Hematopoietic multipotent progenitor cell treated with erythropoietin and hydrocortisone succinate and interleukin-3 and kit ligand, for 8 days (in vitro differentiated cells): ENCODE measurements at regions not wholly inside any gene's neighbourhood (a gene's known extent, or its start where the extent isn't known, plus 50 kb on each side); places are given as distances from the start of the nearest gene placed in this dataset.

Source experiments
- DNase-seq: peaks from one replicate; pipeline ENCODE4 v3.0.0-alpha.2; 2015

DNA sequence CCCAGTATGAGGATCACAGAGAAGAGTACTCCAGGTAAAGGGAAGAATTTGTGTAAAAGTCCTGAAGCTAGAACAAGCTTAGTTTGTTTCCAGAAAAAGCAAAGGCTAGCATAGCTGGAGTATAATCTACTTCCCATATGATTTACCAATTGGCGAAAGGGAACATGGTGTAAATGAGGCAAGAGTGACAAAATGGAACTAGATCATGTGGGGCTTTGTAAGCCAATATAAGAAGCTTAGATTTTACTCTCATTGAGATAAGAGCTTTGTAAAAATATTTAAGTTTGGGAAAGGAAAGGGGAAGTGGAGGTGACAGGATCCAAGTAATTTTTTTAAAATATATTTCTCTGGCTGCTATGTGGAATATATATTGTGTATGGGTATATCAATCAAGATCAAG lies 234.9 kb downstream of the KCTD12 start:
- DNase-seq = no peak

DNA sequence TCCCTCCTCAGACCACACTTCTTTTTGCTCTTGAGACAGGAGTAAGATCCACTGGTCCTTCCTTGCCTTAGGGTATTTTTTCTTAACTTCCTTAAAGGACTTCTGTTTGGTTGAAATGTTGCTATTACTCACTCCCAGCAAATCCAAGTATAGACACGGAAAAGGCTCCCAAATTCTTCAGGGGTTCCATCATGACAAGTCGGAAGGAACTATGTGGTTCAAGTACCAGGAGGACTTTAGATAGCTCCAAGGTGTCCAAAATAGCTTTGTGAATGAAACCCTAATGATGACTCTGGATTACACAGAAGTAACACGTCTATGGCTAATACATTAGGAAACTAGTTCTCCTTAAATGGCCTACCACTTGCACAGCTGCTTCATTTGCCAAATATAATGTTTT lies 238.7 kb downstream of the KCTD12 start:
- DNase-seq = no peak

DNA sequence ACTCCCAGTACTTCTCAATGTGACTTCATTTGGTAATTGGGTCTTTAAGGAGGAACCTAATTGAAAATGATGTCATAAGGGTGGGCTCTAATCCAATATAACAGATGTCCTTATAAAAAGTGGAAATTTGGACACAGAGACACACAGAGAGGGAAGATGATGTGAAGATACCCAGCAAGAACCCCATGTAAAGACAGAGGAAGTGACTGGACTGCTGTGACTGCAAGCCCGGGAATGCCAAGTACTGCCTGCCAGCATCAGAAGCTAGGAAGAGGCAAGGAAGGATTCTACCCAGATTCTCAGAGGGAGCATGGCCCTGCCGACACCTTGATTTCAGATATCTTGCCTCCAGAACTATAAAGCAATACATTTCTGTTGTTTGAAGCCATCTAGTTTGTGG lies 239.3 kb downstream of the KCTD12 start:
- no peak for DNase-seq

DNA sequence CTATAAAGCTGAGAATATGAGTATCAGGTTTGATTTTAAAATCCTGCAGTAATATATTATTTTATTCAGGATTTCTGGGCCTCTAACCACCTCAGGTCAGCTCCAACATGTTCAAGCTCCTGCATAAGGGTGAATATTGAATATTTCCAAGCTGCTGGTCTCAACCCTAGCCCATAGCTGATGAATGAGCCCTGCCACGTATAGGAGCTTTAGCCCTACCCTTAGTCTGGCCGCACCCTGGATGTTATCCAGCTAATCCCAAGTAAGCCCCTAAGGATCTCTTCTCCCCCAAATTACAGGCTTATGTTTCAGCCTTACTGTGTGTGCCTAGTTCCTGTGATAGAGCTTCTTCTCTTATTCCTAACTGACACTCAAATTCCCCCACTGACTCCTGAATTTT lies 240.6 kb downstream of the KCTD12 start:
- no peak for DNase-seq

DNA sequence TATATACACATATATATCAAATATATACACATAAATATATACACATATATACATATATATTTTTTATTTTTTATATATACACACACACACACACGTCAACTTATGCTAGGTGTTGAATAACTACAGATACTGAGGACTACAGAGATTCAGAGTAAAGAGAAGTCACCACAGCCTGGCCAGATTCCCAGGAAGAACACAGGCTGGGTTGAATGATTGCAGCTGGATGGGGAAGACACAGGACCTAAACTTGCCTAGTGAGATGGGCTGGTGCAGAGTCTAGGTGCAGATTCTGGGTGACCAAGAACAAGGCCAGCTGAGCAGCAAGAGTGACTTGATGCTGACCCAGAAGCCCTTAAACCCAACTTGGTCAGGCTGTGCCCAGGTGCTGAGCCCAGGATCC lies 241.3 kb downstream of the KCTD12 start:
- no peak for DNase-seq

DNA sequence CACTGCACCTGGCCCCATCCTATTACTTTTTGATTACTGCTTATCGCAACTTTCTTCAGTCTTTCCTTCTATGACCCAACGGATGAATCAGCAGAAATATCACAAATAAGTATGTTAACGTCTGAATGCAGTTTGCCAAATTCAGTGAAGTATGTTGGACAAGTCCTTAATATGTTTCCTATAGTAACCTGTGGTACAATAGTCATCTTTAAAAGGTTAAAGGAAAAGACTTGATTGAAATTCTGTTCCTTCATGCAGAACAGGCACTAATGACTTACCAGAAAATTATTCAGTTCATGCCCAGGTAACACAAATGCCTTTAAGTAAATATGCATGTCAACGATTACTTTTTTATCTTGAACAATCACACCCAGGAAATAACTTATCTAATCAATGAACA lies 242.6 kb downstream of the KCTD12 start:
- DNase-seq = peak; percentile 11

DNA sequence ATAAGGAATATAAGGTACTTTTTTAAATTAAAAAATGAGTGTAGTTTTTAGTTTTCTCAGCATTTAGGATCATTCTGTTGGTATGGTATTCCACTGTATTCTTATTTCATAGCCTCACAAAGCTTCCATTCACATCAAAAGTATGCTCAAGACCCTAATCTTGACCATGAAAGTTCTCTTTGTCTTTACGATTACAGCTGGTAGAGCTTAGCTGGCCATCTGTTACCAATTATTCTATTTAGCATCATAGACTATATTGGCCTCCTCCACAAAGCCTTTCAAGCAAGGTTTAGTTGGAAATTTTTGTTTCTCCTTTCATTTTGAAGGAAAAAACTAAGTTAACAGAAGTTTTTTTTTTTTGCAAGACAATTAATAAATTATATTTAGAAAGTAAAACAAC lies 245.1 kb downstream of the KCTD12 start:
- DNase-seq = no peak

DNA sequence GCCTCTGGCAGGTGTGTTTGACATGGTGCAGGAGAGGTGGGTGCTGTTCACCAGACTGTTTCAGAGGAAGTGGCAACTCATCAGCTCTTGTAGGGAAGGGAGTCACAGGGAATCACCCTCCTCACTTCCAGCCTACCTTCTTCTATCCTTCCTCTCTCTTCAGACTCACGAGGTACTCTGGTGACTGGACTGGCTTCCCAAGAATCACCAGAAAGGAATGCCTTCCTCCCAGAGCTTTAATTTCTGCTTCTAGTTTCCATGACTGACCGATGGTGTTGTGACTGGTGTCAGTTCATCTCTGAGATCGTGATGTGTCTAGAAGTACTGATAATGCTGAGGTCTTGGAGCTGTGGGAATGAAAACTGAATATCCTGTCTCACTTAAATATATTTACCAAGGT lies 247.3 kb downstream of the KCTD12 start:
- no peak for DNase-seq

DNA sequence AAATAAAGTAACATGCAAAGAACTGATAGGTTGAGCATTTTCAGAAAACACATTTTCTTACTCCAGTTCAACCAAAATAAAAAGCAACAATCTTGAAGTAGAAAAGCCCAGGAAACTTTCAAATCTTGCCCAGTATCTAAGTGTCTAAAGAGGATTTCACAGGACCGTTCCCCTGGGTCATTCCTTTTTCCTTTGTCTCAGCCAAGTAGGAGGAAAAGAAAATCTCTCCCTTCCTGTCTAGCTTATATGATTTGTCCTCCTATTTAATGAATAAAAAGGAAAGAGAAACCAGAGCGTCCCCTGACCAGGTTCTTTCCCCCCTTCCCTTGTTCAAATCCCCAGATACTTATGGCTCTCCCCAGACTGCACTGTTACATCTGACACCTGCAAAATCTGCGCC lies 248.0 kb downstream of the KCTD12 start:
- DNase-seq = no peak

DNA sequence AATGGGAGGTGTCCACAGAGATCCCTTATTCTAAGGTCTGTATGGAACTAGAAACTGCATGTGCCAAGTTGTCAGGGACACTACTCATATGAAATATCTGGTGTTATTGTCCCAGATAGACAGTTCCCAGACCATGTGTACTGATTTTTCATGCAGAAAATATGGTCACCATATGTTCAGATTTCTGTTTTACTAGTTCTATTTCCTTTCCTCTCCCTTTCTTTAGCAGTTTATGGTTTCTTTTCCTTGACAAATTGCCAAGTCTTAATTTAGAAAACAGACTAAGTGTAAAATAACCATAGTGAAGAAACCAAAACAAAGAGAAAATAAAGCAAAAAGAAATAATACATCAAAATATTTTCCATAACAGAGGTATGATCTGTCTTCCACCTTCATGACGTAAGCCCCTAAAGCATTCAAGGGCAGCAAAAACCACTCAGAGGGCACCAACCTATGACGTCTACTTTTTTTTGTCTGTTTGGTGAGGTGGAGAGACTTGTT lies 248.5 kb downstream of the KCTD12 start:
- no peak for DNase-seq

DNA sequence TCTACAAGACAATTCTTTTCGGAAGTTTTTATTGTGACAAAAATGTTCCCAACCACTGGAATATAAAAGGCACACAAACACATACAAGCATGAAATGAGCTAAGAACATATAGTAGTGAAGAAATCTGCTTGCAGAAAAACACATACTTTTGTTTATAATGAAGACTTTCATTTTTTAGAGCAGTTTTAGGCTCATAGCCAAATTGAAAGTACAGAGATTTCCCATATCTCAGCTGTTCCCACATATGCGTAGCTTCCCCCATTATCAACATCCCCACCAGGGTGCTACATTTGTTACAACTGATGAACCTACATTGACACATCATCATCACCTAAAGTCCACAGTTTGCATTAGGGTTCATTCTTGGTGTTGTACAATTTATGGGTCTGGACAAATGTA lies 249.4 kb downstream of the KCTD12 start:
- no peak for DNase-seq

DNA sequence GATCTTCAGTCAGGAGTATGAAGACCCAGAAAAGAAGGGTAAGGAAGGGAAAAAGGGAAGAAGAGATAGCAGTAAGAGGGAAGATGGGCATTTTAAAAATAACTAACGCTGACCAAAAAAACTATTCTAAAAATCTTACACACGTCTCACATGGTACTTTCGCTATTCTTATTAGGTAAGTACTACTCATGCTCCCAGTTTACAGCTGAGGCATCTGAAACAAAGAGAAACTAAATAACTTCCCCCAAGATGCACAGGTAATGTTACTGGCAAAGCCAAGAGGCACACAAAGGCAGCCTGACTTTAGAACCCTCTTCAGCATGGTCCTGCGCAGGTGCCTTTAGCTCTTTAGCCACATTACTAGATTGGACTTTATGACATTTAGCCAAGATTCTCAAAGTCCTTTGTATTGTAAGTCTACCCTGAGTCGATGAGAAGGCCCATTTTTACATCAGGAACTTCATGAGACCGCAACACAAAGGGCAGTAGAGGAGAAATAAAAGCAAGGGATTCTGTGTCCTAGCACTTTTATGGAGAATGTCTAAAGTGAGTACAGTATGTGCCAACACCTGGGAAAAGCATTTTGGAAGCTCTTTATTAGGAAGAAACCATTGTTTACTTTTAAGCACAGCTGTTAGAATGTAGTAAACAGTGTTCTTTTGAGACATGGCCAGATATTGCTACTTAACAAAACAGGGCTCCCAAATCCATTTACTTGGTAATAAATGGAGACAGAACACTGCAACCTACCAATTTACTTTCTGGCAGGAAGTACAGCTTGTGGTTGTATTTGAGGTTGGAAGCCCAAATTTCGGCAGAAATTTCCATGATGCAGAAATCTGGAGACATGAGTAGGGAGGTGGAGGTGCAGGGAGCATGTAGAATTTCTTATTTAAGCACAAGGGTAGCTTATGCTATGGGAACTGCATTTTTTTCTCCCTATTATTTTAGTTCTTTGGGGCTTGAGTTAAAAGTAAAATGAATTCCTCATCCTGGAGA lies 250.7 kb downstream of the KCTD12 start:
- no peak for DNase-seq

DNA sequence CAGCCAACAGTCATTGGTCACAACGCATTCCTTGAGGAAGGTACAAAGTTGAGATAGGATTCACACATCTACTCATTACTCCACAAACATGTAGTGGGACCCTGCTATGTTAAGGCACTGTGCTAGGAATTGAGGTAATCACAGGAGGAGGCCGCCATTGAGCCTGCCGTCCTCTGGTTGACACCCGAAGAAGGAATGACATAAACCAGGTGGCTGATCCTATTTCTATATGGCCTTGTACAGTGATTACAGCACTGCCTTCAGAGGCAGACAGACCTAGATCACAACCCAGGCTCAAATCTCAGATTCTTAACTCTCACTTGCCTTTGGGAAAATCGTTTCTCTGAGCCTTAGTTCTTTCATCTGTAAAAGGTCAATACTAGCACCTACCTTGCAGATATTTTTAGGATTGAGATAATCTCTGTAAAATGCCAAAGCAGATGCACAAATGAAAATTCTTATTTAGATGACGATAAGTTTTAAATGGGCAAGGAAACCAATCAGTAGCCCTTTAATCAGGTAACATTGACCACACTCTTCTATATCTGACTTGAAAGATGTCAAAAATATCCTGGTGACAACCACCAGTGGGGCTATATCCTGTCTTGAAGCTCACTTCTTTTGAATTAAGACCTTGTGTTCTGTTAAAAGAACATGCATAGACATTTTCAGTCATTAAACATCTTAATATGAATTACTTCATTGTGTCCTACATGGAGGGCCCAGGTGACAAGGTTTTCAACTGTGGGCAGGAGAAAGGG lies 251.6 kb downstream of the KCTD12 start:
- DNase-seq = no peak

DNA sequence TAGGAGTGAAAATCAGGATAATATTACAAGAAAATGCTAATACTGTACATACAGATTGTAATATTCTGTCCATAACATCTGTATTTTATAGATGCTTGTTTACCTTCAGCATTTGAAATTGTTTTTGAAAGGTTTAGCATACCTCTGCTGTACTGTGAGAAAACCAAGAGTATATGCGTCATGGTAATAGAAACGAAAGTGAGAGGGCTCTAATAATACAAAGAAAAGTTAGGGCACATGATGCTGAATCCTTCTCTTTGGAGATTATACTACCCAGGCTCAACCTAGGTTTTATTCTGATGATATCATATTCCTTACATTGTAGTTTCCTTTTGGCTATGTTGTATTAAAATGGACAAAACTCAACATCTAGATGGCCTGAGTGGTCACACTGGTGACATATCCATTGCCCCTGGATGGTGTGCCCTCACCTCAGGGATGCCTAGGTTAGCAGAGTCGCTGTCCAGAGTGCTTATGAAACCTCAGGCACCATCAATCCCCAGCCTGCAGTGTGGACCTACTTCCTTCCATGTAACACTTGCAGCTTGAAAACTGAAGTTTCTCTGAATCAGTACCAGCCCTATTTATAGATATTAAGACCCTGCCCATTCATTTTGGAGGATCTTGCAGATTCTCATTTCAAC lies 253.7 kb downstream of the KCTD12 start:
- no peak for DNase-seq

DNA sequence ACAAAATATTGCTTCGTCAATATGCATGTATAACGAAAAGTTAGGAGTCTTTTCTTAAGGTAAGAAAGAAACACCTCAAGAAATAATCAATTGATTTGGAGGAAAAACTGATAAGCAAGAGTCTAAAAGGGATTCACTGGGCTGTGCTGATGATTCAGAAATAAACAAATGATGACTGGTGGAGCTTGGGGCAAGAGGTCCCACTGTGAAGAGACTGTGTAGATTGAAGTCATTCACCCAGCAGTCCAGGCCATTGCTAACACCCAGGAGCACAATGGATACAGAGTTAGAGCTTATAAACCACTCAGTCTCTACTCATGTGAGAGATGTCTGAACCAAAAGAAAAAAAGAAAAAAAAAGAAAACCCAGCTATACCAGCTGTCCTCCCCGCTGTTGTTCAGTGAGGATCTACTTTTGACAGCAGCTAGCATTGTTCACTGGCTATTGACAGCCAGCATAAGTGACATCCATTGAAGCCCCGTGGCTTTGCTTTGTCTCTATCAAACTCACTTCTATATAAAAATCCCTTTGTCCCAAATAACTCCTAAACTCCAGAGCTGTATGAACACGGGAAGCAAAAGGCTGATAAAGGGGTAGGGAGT lies 255.5 kb downstream of the KCTD12 start:
- no peak for DNase-seq

DNA sequence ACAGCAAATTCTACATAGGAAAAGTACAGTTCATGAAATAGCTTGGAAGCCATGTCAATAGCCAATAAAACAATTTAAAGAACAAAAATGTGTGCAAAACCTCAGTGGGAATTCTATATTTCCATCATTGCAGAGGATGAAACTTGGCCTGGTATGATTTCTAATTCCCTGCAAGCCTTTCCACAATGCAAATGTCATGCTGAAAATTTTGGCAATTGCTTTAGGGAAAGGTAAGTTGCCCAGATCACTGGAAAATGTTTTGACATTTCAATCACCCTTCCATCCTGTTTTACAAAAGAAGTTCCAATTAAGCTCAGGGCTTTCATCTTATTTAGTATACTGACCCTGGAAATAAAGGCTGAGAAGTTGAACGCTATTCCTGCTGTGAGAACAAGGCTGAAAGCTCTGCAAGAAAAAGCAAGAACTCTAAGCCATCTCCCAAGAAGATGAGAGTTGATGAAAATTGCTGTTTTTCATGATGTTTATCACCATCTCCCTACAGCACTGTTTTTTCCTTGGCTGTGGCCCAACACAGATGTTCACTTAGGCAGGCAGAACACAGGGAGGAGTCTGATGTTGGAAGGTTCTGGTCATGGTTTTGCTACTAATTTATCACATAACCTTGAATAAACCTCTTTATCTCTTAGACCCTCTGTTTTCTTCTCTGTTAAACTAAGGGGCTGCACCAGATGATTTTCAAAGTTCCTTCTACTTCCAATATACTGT lies 263.7 kb downstream of the KCTD12 start:
- peak; percentile 39 for DNase-seq

DNA sequence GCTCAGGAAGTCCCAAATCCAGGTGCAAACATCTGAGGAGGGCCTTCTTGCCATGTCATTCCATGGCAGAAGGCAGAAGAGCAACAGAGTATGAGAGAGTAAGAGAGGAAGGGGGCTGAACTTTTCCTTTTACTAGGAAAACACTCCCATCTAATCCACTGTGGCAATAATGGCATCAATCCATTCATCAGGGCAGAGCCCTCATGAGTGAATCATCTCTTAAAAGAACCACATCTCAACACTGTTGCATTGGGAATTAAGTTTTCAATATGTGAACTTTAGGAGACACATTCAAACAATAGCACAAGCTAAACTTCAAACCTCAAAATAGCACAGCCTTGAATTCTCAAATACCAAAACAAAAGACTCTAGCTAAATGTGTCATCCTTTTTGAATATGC lies 264.5 kb downstream of the KCTD12 start:
- DNase-seq = no peak

DNA sequence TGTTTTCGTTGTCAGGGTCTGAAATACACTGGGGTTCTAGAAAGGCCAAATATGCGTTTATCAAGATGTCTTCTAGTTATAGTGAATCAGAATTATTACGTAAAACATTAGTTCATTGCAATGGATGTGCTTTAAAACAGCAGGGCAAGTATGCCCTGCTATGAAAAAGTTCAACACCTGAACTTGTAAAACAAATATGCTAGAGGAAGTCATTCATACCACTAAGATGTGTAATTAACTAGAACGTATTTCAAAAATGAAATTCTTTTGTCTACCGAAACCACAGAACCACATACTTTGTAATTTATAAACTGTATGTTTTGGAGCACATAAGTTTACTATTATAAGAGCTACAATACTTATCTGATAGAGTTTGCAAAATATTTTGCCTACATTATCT lies 266.2 kb downstream of the KCTD12 start:
- no peak for DNase-seq

DNA sequence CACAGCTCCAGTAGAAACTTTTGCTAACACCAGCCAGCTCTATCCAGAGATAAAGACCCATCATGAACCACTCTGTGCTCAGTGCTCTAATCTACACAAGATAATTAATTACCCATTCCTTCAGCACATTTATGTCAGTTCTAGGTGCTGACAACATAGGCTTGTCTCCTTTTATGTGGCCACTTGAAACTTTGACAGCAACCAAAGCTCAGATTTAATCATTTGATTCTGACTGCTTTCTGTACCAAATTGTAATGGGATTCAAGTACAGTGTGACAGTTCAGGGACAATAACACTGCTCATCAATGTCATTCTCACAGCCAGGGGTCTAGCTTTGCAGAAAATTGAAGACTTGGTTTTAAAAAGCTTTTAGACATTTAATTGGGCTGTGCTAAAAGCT lies 266.6 kb downstream of the KCTD12 start:
- DNase-seq = no peak

DNA sequence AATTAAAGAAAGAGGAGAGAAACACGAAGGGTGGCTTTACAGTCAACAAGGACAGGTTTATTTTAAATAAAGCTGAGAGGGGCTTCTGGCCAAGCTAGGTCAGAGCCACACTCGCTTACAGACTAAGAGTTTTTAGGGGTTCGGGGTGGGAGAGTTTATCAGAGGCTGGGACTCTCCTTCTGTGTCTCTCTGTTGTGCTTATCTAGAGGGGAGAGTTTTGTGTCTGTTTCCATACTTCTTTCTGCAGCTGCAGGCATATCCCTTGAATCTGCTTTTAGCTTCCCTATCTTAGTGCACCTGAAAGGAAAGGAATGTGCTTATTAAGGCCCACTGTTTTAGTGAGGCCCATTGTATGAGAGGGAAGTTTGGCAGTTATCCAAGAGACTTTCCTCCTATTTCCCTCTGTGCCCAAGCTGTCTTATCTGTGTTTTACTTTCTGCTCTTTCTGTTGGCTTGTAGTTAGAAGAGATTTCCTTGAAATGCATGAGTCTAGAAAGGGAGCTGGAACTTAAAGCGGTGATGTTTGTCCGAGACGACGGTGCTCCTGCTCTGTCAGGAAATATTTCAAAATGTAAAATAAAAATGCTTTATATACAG lies 275.3 kb downstream of the KCTD12 start:
- DNase-seq = no peak

DNA sequence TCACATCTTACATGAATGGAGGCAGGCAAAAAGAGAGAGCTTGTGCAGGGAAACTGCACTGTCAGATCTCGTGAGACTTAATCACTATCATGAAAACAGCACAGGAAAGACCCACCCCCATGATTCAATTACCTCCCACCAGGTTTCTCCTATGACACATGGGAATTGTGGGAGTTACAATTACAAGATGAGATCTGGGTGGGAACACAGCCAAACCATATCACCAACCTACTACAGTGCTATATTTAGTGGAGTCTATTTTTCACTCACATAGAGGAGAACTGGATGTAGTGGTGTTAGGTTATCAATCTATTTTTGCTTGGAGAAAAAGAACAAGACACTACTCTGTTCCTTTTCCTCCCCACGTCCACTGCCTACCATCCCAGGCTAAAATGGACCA lies 276.6 kb downstream of the KCTD12 start:
- no peak for DNase-seq

DNA sequence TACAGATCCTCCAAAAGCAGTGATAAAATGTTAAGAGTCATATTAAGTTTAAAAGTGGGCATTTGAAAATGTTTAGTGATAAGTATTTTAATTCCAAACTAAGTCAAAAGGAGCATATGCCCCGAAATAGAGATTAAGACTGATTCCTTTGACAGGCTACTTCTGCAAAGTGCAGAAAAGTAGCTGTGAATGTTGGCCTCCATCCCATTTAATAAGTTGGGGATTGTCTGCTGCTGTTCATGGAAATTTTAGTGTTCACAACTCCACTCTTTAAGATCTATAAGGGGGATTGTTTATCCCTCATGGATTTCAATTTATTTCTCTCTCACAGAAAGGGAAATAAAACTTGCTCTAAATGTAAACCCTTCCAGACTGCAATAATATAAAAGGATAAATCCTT lies 278.3 kb downstream of the KCTD12 start:
- DNase-seq = no peak
